OCI-LY3 (cell line): ENCODE measurements at regions not wholly inside any gene's neighbourhood (a gene's known extent, or its start where the extent isn't known, plus 50 kb on each side); places are given as distances from the start of the nearest gene placed in this dataset.

ENCODE experiments used
- EZH2phosphoT487 ChIP-seq: fragments of 200-600 bp; shearing (Covaris generic); IDR thresholded peaks from 2 replicates; pipeline ENCODE4 v1.6.1; 2018; ENCODE audit warnings: antibody characterized with exemption, mixed run types, low read depth
- TF ChIP-seq, protein P1 (sequence below): fragments of 200-600, 300-600 bp; sonication (generic); IDR thresholded peaks from 2 replicates; pipeline ENCODE4 v1.5.1; 2014; ENCODE audit warnings: antibody characterized with exemption, low read length, low read depth

DNA sequence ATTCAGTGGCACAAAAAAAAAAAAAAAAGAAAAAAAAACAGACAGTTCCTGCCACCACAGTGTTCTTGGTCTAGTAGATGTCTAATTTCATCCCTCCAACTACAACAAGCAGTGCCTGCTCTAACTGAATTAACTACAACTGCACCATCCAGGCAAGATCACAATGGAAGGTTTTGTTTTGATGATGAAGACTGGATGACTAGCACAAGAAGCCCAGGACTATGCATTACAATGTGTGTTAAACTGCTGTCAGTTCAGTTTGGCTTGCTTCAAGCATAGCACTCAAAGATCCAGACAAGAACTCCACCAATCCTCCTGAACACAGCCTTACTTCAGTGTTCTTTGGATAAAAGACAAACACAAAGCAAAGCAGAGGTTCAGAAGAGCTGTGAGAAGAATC lies 279.9 kb downstream of the GRIN2B start:
- TF ChIP-seq, protein P1, sequence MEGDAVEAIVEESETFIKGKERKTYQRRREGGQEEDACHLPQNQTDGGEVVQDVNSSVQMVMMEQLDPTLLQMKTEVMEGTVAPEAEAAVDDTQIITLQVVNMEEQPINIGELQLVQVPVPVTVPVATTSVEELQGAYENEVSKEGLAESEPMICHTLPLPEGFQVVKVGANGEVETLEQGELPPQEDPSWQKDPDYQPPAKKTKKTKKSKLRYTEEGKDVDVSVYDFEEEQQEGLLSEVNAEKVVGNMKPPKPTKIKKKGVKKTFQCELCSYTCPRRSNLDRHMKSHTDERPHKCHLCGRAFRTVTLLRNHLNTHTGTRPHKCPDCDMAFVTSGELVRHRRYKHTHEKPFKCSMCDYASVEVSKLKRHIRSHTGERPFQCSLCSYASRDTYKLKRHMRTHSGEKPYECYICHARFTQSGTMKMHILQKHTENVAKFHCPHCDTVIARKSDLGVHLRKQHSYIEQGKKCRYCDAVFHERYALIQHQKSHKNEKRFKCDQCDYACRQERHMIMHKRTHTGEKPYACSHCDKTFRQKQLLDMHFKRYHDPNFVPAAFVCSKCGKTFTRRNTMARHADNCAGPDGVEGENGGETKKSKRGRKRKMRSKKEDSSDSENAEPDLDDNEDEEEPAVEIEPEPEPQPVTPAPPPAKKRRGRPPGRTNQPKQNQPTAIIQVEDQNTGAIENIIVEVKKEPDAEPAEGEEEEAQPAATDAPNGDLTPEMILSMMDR = no peak
- no peak for TF ChIP-seq EZH2phosphoT487
